ENCODE measurements at regions not wholly inside any gene's neighbourhood (a gene's known extent, or its start where the extent isn't known, plus 50 kb on each side); places are given as distances from the start of the nearest gene placed in this dataset.

DNA sequence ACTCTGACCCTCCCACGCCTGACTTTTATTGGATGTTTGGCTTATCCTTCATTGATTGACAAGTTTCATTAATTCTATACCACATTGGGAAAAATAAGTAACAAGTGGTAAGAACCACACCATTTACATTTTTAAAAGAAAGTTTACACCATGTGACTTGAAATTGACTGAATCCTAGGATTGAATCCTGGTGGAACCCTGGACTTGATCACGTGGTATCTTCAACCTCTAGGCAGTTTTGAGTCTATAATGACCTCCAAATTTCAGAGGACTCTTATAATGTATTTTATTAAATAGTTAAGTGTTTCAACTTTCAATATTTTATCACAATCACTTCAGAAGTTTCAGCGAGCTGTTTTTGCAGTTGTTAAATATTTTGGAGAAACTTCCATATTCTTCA lies 172.0 kb downstream of the SLC6A15 start:
- DNase-seq = no peak

DNA sequence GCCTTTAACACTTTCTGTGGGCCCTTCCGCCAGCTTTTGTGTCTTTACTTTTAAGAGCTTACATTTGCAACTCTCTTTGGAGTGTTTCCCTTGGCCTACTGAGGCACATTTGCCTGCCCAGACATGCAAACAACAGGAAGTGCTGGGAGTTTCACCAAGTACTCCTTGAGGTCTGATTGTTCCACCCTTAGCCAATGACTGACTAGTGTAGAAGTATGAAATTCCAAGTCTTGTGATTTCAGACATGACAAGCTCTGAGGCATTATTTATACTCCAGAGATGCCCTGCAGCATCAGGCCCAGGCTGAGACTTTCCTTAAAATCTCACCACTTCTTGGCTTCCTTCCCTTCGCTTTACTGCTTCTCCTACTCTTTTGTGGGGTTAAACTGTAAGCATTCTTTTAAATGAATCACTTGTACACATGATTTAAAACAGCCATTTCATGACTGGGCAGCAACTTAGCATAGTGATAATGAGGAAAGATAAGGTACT lies 174.1 kb downstream of the SLC6A15 start:
- no peak for DNase-seq

DNA sequence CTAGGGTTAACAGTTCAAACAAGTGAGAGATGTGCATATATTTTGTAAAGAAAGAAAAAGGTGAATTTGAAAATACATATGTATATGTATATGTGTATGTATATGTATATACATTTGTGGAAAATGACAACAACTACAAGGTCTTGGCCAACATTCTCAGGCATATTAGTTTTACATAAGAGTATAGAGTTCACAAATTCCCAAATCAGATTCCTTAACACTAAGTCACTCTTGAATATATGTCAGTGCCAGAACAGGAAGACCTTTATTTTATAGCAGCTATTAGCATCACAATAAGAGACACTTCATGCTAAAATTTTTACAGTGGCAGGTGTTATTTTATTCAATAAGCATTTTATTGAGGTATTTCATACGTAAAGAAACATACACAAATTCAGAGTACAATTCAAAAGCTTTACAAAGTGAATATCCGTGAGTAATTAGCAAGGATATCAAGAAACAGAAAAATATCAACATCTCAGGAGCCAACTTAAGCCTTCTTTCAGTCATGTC lies 179.7 kb downstream of the SLC6A15 start:
- DNase-seq = no peak

DNA sequence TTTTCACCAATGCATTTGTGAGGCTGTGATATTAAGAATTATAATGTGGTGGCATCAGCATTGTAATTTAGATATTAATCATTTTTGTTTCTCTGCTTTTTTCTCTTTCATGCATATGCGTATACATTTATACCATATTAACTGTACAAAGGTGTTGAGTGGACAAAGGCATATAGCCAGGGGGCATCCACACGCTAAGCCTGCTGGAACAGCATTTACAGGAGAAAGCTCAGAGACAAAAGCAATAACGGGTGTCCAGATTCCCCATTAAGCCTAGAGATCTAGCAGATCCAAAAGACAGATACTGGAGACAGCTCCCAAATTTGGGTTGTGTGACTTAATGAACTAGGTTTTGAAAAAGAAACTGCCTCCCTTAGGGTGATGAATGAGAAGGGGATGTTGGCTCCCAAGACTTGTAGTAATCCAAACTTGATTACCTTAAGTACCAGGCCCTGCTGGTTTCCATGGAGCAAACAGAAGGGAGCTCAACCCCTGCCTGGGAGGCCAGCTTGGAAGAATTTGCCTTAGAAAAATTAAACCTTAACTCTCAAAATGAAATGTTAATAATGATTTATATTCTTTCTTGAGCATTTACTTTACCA lies 181.9 kb downstream of the SLC6A15 start:
- DNase-seq = no peak

DNA sequence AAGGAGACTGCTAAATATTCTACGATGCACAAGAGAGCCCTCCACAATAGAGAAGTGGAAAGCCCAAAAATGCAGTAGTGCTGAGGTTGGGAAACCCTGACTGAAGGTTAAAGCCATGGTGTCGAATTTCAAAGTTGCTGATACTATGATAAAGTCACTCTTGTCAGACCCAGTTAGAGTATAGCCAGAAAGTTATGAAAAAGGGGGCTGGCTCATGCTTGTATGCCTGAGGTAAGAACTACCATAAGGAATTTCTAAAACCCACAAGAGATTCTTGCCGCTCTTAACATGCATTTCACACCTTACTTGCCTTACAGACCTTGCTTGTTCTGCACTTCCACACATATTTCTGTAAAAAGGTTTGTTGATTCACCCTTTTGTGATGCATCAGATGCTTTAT lies 184.6 kb downstream of the SLC6A15 start:
- no peak for DNase-seq

DNA sequence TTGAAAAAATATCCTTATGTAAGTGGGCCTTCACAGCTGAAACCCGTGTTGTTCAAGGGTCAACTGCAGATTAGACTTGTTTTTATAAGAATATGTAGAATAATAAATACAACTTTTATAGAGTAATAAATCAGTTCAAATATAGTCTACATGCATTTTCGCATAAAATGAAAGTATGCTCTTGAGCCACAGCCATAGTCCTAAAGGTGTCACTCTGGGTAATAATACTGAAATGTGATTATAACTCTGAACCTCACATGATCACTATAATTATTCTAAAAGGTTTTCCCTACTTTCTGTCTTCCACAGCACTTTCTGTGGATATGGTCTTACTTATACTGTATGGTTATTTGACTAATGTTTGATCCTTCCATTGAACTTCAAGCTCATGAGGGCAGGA lies 185.8 kb downstream of the SLC6A15 start:
- no peak for DNase-seq

DNA sequence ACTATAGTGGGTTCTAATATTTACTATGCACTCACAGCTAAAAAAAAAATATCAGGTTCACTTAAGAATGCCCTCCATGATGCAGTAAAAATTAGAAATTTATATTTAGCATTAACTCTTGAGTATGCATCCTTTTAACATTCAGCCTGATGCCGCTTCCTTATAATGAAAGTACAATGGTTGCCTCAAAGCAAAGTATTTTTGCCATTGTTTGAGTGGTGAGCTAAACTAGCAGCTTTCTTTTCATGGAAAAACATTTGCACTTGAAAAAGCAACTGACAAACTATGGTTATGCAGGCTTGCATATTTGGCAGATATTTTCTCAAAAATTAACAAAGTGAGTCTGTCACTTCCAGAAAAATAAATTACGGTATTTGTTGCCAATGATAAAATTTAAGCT lies 188.6 kb downstream of the SLC6A15 start:
- no peak for DNase-seq

DNA sequence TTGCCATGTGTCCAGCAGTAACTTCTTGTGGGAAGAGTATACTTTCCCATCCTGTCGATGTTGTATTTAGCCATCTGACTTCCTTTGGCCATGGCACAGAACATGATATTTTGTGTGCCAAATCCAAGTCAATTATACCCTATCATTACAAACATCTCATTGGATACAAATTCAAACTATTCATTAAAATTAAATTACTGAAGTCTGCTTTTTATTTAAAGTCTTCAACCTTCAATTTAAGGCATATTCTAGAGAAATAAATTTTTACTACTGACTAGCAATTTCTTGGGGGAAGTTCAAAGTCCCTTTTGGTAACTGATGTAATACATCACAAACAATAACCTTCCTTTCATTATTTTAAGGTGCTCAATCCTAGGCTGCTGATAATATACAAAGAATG lies 192.6 kb downstream of the SLC6A15 start:
- no peak for DNase-seq

DNA sequence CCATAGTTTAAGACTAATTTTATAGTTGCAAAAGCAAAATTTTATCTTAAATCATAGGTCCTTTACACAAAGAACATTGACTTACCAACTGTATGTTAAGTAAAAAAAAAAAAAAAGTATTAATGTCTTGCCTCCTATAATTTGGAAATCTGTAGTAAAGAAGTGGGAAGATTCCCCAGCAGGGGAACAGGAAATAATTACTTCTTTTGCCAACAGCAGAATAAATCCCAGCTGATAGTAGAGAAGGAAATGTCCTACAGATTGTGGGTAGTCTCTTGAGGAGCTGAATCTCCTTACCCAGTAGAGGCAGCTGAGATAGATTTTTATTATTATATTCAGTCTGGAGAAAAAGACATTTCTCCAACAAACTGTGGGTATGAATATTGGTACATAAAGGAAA lies 193.7 kb downstream of the SLC6A15 start:
- DNase-seq = no peak

DNA sequence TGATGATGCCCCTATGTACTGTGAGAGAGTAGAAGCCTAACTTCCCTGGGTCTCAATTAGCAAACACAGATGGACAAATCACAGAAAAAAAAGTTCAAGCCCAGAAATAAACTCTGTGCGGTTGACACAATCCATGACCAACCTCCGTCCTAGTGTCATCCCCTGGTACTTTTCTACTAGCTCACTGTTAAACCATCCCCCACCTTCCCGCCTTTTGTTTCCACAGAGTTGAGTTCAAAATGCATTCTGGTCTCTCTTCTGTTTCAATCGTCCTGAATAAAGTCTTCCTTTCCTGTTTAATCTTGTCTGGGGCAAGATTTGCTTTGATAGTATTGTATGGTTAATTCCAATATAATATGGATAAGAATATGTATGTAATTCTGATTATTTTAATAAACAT lies 199.9 kb downstream of the SLC6A15 start:
- no peak for DNase-seq

DNA sequence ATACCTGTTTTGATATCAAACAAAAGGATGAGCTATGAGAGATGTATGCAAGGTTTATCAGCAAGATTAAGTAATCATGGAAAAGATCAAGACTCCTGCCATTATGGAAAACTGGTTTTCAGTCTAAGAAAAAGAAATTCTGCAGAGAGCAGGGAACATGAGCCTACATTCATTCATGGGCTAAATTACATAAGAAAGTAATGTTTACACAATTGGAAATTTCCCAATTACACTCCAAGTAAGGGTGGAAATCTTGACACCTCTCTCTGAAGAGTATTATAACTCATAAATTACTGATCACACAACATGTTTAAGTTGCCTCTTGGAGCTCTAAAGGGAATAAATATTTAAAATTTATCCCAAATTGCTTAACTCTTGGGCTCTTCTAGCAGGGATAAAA lies 206.2 kb downstream of the SLC6A15 start:
- no peak for DNase-seq

DNA sequence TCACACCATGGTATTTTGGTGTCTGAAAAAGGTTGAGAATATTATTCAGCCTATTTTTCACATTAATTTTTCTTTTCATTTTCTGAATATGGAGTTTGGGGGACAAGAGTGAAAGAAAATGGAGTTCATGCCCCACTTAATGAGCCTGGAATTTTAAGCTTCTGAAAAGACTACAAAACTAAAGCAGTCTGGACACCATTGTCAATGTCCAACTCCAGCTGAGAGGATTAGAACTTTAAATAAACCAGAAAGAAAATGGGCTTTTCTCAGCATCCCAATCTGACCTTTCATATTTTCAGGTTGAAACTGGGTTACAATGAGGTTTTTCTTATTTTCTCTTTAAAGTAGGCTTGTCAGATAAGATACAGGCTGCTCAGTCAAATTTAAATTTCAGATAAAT lies 207.7 kb downstream of the SLC6A15 start:
- no peak for DNase-seq

DNA sequence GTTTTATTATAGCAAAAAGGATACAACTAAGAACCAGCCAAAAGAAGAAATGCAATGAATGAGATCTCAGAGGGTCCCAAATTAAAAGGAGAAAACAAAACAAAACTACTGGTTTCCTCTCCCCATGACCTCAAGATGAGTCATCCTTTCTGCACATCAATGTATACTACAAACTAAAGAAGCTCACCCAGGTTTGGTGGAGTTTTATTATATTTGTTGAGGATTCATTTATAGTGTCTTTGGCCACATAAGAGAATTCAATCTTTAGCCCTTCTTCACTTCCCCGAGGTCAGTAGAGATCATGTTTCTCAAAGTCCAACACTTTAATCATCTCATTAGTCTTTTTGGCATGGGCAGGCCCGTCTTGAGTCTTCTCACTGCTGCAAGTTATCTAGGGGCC lies 210.6 kb downstream of the SLC6A15 start:
- no peak for DNase-seq

DNA sequence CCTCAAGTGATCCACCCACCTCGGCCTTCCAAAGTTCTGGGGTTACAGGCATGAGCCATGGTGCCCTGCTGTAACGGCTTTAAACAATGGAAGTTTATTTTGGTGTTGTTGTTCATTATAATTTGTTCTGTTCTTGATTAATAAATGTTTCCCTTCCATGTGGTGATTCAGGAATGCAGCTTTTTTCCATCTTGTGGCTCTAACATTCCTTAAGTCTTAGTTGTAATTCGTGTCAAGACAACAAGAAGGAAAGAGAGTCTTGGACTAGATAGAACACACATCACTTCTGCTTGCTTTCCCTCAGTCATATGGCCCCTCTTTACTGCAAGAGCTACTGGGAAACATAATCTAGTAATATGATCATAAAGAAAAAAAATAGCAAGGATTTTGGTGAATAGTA lies 211.6 kb downstream of the SLC6A15 start:
- DNase-seq = no peak

DNA sequence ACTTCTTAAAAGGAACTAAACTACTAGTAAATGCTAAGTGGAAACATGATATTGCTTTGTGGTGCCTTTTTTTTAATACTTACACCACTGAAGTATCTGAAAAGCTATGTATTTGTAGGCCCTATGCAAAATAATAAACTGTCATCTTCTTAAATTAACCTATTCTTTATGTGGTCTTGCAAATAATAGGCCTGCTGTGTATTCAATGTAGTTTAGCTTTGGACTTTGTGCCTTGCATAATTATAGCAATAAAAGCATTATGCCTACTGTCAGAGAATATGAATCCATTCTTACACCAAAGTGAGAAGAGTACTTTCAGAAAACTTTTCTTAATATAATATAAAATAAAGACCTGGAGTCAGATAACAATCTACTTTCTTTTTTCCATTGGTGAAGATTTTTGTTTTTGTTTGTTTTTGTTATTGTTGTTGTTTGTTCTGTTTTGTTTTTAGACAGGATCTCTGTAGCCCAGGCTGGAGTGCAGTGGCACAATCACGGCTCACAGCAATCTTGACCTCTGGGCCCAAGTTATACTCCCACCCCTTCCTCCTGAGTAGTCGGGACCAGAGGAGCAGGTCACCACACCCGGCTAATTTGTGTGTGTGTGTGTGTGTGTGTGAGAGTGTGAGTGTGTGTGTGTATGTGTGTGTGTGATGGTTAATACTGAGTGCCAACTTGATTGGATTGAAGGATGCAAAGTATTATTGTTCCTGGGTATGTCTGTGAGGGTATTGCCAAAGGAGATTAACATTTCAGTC lies 213.8 kb downstream of the SLC6A15 start:
- DNase-seq = no peak

DNA sequence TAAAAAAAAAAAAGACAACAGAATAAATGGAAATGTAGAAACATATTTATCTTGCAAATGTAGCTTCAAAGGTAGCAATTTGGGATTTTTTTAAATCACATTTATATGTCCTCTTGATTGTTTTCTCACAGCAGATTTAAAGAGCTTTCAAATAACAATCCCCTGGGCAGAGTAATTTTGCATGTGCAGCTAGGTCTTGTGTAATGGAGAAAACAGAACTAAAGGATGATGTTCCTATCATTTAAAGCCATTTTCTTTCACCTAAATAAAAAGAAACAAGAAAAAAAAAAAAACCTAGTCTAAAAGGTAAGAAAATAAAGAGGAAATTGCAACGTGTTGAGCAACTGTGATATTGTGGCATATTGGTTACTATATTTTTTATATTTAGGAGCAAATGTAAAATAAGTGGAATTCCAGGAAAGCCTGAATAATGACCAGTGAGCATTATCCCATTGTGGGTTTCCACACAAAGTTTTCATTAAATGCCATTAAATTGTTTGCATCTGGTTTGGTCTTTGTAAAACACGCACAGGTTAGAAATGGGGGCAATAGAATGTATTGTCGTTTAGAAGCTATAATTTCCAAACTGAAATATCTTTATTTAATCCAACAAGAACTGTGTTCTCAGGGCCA lies 215.6 kb downstream of the SLC6A15 start:
- no peak for DNase-seq

DNA sequence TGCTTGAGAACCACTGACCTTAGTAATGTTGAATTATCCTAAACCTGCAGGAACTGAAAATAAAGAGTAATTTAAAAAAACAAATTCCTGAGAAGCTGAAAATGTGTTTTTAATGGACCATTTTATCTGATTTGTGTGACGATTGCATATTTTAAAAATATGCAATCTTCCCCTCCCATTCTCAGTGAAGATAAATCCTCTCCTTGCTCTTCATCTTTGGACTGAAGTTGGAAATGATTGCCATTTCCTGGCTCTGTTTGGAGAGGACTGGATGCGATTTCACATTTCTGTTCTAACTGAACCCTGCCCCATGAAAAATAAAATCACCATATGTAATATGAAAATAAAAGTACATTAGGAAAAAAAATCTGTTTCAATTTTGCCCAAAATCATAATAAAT lies 216.3 kb downstream of the SLC6A15 start:
- no peak for DNase-seq

DNA sequence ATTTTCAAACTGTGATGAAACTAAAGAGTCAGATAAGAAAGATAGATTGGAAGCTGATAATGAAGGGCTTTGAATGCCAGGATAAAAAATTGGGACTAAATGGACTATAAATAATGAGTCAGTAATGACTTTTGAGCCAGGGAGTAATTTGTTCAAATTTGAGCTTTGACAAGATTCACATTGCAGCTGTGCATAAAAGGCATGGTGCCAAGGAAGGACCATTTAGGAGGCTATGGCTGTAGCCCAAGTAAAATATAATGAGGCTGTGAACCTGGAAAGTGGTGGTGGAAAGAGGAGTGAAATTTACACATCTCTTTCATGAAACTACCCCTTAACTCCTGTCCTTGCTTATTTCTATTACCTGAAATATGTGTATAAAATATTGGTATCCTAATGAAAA lies 218.5 kb downstream of the SLC6A15 start:
- DNase-seq = no peak

DNA sequence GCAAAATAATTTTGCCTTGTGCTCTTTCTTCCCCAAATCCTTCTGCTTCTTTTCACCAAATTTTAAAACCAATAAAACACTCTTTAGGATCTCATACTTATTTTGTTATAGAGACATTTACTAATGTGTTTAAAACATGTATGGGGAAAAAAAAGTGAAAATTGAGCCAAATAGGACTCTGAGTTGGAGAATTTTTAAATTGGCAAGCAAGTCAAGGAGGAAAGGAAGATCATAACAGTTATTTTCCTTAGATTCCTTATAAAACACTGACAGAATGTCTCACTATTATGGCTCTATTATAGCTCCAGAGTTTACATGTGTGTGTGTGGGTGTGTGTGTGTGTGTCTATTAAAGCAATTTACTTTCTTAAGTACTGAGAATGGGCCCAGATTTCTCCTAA lies 220.5 kb downstream of the SLC6A15 start:
- DNase-seq = no peak

DNA sequence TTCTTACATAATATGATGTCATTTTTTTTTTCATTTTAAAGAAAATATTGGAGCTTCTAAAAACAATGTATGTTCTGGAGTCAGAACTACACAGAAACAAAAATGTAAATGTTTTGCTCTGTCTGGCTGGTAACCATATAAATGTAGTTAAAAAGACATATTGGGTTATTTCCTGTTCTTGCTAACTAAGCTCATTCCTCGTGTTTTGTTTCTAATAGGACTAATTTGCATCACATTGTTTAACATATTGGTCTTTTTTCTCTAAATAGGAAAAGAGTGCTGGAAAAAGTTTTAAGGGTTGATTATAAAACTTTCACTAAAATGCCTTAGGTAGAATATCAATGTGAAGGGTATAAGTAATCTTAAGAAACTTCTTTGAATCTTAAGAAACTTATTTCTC lies 221.3 kb downstream of the SLC6A15 start:
- DNase-seq = no peak

DNA sequence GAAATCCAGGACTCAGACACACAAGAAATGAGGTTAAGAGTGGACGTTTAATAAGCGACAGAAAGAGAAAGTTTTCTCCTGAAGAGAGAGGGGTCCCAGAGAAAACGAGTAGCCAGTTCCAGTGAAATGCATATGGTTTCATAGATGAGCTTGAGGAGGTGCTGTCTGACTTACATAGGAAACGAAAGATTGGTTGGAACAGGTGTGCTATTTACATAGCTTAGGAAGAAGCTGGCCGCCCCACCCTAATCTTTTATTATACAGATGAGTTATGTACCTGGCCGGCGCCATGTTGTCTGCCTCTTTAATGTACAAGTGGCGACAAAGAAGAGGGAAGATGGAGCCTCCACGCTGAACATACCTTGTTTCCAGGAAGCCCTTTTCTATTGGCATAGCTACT lies 223.0 kb downstream of the SLC6A15 start:
- DNase-seq = no peak

DNA sequence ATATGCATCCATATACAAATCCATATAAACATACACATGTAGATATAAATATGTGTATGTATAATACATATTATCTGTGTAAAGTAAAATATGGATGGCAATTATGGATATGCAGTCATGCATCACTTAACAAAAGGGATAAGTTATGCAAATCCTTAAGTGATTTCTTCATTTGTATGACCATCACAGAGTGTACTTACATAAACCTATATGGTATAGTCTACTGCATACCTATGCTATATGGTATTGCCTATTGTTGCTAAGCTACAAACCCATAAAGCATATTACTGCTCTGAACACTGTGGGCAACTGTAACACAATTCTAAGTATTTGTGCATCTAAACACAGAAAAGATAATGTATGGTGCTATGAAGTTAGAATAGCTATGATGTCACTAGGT lies 227.2 kb downstream of the SLC6A15 start:
- no peak for DNase-seq

DNA sequence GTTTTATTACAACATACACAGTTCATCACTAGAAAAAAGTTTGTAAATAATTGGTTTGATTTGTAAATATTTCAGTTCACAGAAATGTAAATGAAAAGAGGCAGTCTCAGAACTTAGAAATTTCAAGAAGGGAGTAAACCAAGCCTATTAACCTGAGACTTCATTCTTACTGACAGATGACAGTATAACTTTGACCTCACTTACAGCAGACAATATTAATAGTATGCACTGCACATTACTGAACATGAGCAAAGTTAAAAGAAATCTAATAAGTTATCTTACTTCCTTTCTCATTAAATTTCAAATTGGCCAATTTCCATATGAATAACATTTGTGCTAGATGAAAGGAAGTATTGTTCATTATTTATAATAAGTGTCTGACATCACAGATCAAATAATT lies 235.8 kb downstream of the SLC6A15 start:
- no peak for DNase-seq

DNA sequence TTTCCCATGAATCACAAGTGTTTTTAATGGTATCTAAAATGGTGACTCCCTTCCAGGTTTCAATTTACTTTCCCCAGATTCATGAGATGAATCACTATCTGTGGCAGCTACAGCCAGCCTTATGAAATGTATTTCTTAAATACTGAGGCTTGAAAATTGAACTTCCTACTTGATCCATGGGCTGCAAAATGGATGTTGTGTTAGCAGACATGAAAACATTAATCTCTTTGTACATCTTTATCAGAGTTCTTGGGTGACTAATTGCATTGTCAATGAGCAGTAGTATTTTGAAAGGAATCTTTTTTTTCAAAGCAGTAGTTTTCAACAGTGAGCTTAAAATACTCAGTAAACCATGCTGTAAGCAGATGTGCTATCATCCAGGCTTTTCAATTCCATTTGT lies 250.8 kb downstream of the SLC6A15 start:
- no peak for DNase-seq
